ENCODE measurements at regions not wholly inside any gene's neighbourhood (a gene's known extent, or its start where the extent isn't known, plus 50 kb on each side); places are given as distances from the start of the nearest gene placed in this dataset.

GRCh38 chr10:31587691-31588090 lies 268.7 kb downstream of the ZEB1 start:
- TF ChIP-seq CTCF (IDR thresholded peaks at IDR 0.05; ENCODE audit: low read length) (no peak), EZH2 (IDR thresholded peaks at IDR 0.05; ENCODE audit: borderline replicate concordance, low read length) (no peak)

Data from OCI-LY1 (cell line).